SK-N-SH (cell line): ENCODE measurements at regions not wholly inside any gene's neighbourhood (a gene's known extent, or its start where the extent isn't known, plus 50 kb on each side); places are given as distances from the start of the nearest gene placed in this dataset.

Source experiments
- CHD2 ChIP-seq: fragments of 150-350 bp; IDR thresholded peaks from 2 replicates; pipeline ENCODE4 v1.6.1; 2018; ENCODE audit warnings: low read length; ENCODE audit not compliant: partially characterized antibody
- GATA2 ChIP-seq: sonication (generic); formaldehyde crosslinking; IDR thresholded peaks from 2 replicates; pipeline ENCODE4 v1.5.0; 2020; ENCODE audit warnings: mild to moderate bottlenecking, missing genetic modification reagents
- MXI1 ChIP-seq: IDR thresholded peaks from 2 replicates; pipeline ENCODE4 v1.6.1; 2012; ENCODE audit warnings: mild to moderate bottlenecking, low read depth, low read length, improper control_type of control experiment
- POLR2AphosphoS5 ChIP-seq: IDR thresholded peaks from 2 replicates; pipeline ENCODE4 v1.6.1; 2012; ENCODE audit warnings: low read depth, low read length
- RCOR1 ChIP-seq: fragments of 150-350 bp; IDR thresholded peaks from 2 replicates; pipeline ENCODE4 v1.6.1; 2017; ENCODE audit warnings: antibody characterized with exemption, low read length
- REST ChIP-seq: IDR thresholded peaks from 2 replicates; pipeline ENCODE4 v1.6.1; 2012; ENCODE audit warnings: mild to moderate bottlenecking, low read depth, low read length, moderate library complexity
- RFX5 ChIP-seq: IDR thresholded peaks from 2 replicates; pipeline ENCODE4 v1.6.1; 2012; ENCODE audit warnings: mild to moderate bottlenecking, improper control_type of control experiment, low read length
- RXRA ChIP-seq: IDR thresholded peaks from 2 replicates; pipeline ENCODE4 v1.4.0; 2012; ENCODE audit warnings: low read depth, mild to moderate bottlenecking, borderline replicate concordance
- YY1 ChIP-seq: IDR thresholded peaks from 2 replicates; pipeline ENCODE4 v1.4.0; 2012; ENCODE audit warnings: low read depth, mild to moderate bottlenecking
- TF ChIP-seq, protein P1 (sequence below): fragments of 200-600 bp; sonication (generic); IDR thresholded peaks from 2 replicates; pipeline ENCODE4 v1.6.1; 2017; ENCODE audit warnings: antibody characterized with exemption, mild to moderate bottlenecking, moderate library complexity
- TF ChIP-seq, protein P2 (sequence below): IDR thresholded peaks from 2 replicates; pipeline ENCODE4 v1.4.0; 2012; ENCODE audit warnings: low read depth, borderline replicate concordance
- TF ChIP-seq, protein P3 (sequence below): IDR thresholded peaks from 2 replicates; pipeline ENCODE4 v1.4.0; 2012; ENCODE audit warnings: low read depth
- TF ChIP-seq, protein P4 (sequence below): IDR thresholded peaks from 2 replicates; pipeline ENCODE4; 2012

GRCh38 chr16:9437115-9437514 lies 345.7 kb downstream of the HAPSTR1 start:
- TF ChIP-seq RFX5, result no peak
- no peak for TF ChIP-seq GATA2
- TF ChIP-seq, protein P1, sequence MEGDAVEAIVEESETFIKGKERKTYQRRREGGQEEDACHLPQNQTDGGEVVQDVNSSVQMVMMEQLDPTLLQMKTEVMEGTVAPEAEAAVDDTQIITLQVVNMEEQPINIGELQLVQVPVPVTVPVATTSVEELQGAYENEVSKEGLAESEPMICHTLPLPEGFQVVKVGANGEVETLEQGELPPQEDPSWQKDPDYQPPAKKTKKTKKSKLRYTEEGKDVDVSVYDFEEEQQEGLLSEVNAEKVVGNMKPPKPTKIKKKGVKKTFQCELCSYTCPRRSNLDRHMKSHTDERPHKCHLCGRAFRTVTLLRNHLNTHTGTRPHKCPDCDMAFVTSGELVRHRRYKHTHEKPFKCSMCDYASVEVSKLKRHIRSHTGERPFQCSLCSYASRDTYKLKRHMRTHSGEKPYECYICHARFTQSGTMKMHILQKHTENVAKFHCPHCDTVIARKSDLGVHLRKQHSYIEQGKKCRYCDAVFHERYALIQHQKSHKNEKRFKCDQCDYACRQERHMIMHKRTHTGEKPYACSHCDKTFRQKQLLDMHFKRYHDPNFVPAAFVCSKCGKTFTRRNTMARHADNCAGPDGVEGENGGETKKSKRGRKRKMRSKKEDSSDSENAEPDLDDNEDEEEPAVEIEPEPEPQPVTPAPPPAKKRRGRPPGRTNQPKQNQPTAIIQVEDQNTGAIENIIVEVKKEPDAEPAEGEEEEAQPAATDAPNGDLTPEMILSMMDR, result no peak
- TF ChIP-seq RXRA, result no peak
- no peak for TF ChIP-seq MXI1
- no peak for TF ChIP-seq YY1
- TF ChIP-seq, protein P2, sequence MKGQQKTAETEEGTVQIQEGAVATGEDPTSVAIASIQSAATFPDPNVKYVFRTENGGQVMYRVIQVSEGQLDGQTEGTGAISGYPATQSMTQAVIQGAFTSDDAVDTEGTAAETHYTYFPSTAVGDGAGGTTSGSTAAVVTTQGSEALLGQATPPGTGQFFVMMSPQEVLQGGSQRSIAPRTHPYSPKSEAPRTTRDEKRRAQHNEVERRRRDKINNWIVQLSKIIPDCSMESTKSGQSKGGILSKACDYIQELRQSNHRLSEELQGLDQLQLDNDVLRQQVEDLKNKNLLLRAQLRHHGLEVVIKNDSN, result no peak
- TF ChIP-seq, protein P3, sequence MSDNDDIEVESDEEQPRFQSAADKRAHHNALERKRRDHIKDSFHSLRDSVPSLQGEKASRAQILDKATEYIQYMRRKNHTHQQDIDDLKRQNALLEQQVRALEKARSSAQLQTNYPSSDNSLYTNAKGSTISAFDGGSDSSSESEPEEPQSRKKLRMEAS, result no peak
- TF ChIP-seq REST, result no peak
- no peak for TF ChIP-seq CHD2
- TF ChIP-seq POLR2AphosphoS5, result no peak
- TF ChIP-seq, protein P4, sequence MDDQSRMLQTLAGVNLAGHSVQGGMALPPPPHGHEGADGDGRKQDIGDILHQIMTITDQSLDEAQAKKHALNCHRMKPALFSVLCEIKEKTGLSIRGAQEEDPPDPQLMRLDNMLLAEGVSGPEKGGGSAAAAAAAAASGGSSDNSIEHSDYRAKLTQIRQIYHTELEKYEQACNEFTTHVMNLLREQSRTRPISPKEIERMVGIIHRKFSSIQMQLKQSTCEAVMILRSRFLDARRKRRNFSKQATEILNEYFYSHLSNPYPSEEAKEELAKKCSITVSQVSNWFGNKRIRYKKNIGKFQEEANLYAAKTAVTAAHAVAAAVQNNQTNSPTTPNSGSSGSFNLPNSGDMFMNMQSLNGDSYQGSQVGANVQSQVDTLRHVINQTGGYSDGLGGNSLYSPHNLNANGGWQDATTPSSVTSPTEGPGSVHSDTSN, result no peak
- no peak for TF ChIP-seq RCOR1
